A673 (cell line): ENCODE measurements at regions not wholly inside any gene's neighbourhood (a gene's known extent, or its start where the extent isn't known, plus 50 kb on each side); places are given as distances from the start of the nearest gene placed in this dataset.

Experiments used
- EZH2 ChIP-seq: fragments of 200-600 bp; sonication (generic); IDR thresholded peaks from 2 replicates; pipeline ENCODE4 v1.6.1; 2017; ENCODE audit warnings: borderline replicate concordance, low read depth, mild to moderate bottlenecking, mixed read lengths, antibody characterized with exemption, low read length; ENCODE audit not compliant: poor library complexity, severe bottlenecking
- TF ChIP-seq, protein P1 (sequence below): fragments of 300-800, 200-600 bp; sonication (generic); conservative IDR thresholded peaks from 2 replicates; pipeline ENCODE4 v1.5.1; 2017; ENCODE audit warnings: low read depth, mild to moderate bottlenecking, antibody characterized with exemption, low read length, moderate library complexity, mixed read lengths

DNA sequence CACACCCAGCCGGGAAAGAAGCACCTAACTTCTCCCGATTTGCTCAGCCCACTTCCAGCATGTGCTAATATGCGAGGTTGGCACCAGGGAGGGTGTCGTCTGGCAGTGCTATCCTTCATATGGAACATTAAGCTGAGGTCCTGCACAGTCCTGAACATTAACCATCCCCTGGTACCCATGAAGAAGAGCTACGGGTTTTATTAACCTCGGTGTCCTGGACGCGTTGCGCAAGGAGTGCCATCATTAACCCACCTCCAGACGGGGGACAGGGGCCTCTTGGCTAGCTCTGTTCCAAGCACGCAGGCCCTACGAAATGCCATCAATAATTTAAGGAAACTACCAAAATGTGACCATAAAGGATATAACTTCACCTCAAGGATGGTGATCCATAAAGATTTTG, 193.5 kb downstream of the MAF start:
- TF ChIP-seq, protein P1, sequence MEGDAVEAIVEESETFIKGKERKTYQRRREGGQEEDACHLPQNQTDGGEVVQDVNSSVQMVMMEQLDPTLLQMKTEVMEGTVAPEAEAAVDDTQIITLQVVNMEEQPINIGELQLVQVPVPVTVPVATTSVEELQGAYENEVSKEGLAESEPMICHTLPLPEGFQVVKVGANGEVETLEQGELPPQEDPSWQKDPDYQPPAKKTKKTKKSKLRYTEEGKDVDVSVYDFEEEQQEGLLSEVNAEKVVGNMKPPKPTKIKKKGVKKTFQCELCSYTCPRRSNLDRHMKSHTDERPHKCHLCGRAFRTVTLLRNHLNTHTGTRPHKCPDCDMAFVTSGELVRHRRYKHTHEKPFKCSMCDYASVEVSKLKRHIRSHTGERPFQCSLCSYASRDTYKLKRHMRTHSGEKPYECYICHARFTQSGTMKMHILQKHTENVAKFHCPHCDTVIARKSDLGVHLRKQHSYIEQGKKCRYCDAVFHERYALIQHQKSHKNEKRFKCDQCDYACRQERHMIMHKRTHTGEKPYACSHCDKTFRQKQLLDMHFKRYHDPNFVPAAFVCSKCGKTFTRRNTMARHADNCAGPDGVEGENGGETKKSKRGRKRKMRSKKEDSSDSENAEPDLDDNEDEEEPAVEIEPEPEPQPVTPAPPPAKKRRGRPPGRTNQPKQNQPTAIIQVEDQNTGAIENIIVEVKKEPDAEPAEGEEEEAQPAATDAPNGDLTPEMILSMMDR: no peak
- no peak for TF ChIP-seq EZH2
